ENCODE measurements at regions not wholly inside any gene's neighbourhood (a gene's known extent, or its start where the extent isn't known, plus 50 kb on each side); places are given as distances from the start of the nearest gene placed in this dataset.

DNA sequence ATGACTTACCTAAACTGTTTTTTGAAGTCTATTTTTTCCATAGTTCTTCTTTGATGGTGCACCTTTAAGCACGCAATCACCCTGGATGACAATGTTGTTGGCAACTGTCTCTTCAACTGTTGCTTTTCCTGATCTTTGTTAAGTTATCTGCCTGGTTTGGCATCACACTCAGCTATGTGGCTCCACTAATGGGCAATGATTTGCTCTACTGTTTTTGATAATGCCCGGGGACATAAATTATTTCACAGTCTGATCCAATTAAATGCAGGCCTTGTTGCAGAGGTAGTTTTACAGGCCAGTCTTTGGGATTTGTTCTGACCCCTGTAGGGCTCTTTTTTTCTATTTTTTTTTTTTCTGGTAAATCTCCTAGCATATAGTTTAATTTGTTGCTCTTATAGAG is 436.3 kb downstream of the ZNF385D start:
- RAD21 ChIA-PET (ENCODE audit: unreplicated experiment), result no interaction called here
- Histone ChIP-seq H4K20me1 (ENCODE audit: control insufficient read depth, insufficient read depth) (no peaks in the 10 kb centered on the region), H3K79me2 (ENCODE audit: control insufficient read depth, insufficient read depth, low read length) (no peaks in the 10 kb centered on the region), H3K4me3 (no peak overlapping the region), H3K27me3 (replicated peaks in 1 of 2; ENCODE audit: control insufficient read depth in 2 of 2, insufficient read depth in 2 of 2, low read length in 1 of 2) (no peaks in the 10 kb centered on the region), H3K9ac (ENCODE audit: control insufficient read depth, insufficient read depth, low read length) (no peak overlapping the region), H3K4me2 (ENCODE audit: control insufficient read depth, insufficient read depth) (no peak overlapping the region), H3K4me1 (ENCODE audit: control insufficient read depth, insufficient read depth, low read length) (no peaks in the 10 kb centered on the region), H2AFZ (ENCODE audit: control insufficient read depth, low read depth, low read length) (no peak overlapping the region), H3K36me3 (ENCODE audit: control insufficient read depth in 2 of 2, insufficient read depth in 2 of 2, low read length in 1 of 2) (no peaks in the 10 kb centered on the region), H3K27ac (ENCODE audit: control insufficient read depth, insufficient read depth) (no peak overlapping the region), H3K9me3 (replicated peaks; ENCODE audit: control insufficient read depth, insufficient read depth, low read length) (no peaks in the 10 kb centered on the region)
- intact Hi-C loops (cut with micrococcal nuclease; ENCODE audit: unreplicated experiment) (no loop called here), in situ Hi-C loops (cut with MboI) (no loop called here)
- POLR2A ChIA-PET, result no interaction called here
- SMC1A ChIA-PET (ENCODE audit: uncharacterized antibody, unreplicated experiment), result no interaction called here
- DNase-seq (ENCODE audit: low read depth, low spot score) (no peak), ATAC-seq (no peak), FAIRE-seq (no peak)
- no TSS peak for BruUV-seq (replicated peaks)
- WGBS (ENCODE audit: insufficient coverage, insufficient replicate concordance, low lambda C conversion rate, missing lambda C conversion rate), result 43% methylated on average over 2 of the region's 2 CpGs
- CTCF ChIA-PET, result no interaction called here
- TF ChIP-seq SMARCA5 (IDR thresholded peaks at IDR 0.05), result no peak

DNA sequence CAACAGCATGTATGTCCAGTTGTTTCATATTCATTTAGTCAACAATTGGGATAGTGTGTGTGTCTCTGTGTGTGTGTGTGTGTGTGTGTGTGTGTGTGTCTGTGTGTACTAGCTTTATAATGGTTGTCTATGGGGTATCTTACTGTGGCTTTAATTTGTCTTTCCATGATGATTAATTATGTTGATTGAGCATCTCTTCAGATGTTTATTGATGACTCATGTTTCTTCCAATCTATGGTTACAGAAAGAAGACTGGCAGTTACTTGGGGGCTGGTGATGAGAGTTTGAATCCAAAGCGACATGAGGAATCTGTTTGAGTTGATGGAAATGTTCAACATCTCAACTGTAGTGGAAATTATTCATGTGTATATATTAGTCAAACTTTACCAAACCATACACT is 440.1 kb downstream of the ZNF385D start:
- Histone ChIP-seq H4K20me1 (ENCODE audit: control insufficient read depth, insufficient read depth) (no peaks in the 10 kb centered on the region), H3K27me3 (replicated peaks in 1 of 2; ENCODE audit: control insufficient read depth in 2 of 2, insufficient read depth in 2 of 2, low read length in 1 of 2) (no peaks in the 10 kb centered on the region), H3K4me2 (ENCODE audit: control insufficient read depth, insufficient read depth) (no peak overlapping the region), H3K4me1 (ENCODE audit: control insufficient read depth, insufficient read depth, low read length) (no peaks in the 10 kb centered on the region), H3K79me2 (ENCODE audit: control insufficient read depth, insufficient read depth, low read length) (no peaks in the 10 kb centered on the region), H3K27ac (ENCODE audit: control insufficient read depth, insufficient read depth) (no peak overlapping the region), H3K9ac (ENCODE audit: control insufficient read depth, insufficient read depth, low read length) (no peak overlapping the region), H3K4me3 (no peak overlapping the region), H2AFZ (ENCODE audit: control insufficient read depth, low read depth, low read length) (no peak overlapping the region), H3K9me3 (replicated peaks; ENCODE audit: control insufficient read depth, insufficient read depth, low read length) (no peaks in the 10 kb centered on the region), H3K36me3 (ENCODE audit: control insufficient read depth in 2 of 2, insufficient read depth in 2 of 2, low read length in 1 of 2) (no peaks in the 10 kb centered on the region)
- BruUV-seq (replicated peaks), result no TSS peak
- in situ Hi-C loops (cut with MboI), result no loop called here
- SMC1A ChIA-PET (ENCODE audit: uncharacterized antibody, unreplicated experiment), result no interaction called here
- no peak for ATAC-seq
- POLR2A ChIA-PET, result no interaction called here
- CTCF ChIA-PET, result no interaction called here
- no peak for DNase-seq (ENCODE audit: low read depth, low spot score)
- RAD21 ChIA-PET (ENCODE audit: unreplicated experiment), result no interaction called here
- no peak for FAIRE-seq
- WGBS (ENCODE audit: insufficient coverage, insufficient replicate concordance, low lambda C conversion rate, missing lambda C conversion rate), result 0% methylated on average over 1 of the region's 1 CpG
- intact Hi-C loops (cut with micrococcal nuclease; ENCODE audit: unreplicated experiment), result no loop called here
- TF ChIP-seq TBL1XR1 (IDR thresholded peaks at IDR 0.05; ENCODE audit: low read depth, low read length), result no peak
- no peak for TF ChIP-seq SPI1 (IDR thresholded peaks at IDR 0.05; ENCODE audit: borderline replicate concordance, insufficient read depth, low read depth, low read length)
- no peak for TF ChIP-seq ZNF384 (IDR thresholded peaks at IDR 0.05; ENCODE audit: borderline replicate concordance, low read depth, low read length)
- no peak for TF ChIP-seq MXI1 (IDR thresholded peaks at IDR 0.05; ENCODE audit: low read depth, low read length)
- TF ChIP-seq, protein P1, sequence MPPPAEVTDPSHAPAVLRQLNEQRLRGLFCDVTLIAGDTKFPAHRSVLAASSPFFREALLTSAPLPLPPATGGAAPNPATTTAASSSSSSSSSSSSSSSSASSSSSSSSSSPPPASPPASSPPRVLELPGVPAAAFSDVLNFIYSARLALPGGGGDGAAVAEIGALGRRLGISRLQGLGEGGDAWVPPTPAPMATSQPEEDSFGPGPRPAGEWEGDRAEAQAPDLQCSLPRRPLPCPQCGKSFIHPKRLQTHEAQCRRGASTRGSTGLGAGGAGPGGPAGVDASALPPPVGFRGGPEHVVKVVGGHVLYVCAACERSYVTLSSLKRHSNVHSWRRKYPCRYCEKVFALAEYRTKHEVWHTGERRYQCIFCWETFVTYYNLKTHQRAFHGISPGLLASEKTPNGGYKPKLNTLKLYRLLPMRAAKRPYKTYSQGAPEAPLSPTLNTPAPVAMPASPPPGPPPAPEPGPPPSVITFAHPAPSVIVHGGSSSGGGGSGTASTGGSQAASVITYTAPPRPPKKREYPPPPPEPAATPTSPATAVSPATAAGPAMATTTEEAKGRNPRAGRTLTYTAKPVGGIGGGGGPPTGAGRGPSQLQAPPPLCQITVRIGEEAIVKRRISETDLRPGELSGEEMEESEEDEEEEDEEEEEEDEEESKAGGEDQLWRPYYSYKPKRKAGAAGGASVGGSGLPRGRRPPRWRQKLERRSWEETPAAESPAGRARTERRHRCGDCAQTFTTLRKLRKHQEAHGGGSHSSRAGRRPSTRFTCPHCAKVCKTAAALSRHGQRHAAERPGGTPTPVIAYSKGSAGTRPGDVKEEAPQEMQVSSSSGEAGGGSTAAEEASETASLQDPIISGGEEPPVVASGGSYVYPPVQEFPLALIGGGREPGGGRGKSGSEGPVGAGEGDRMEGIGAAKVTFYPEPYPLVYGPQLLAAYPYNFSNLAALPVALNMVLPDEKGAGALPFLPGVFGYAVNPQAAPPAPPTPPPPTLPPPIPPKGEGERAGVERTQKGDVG (CRISPR knock-in tag; IDR thresholded peaks at IDR 0.05), result no peak
- TF ChIP-seq POLR2AphosphoS2 (IDR thresholded peaks at IDR 0.05; ENCODE audit: low read depth, low read length), result no peak
- TF ChIP-seq ZBED1 (IDR thresholded peaks at IDR 0.05; ENCODE audit: borderline replicate concordance), result no peak
- no peak for TF ChIP-seq PRDM15 (CRISPR knock-in tag; IDR thresholded peaks at IDR 0.05)
- no peak for TF ChIP-seq BACH1 (IDR thresholded peaks at IDR 0.05; ENCODE audit: borderline replicate concordance)
- TF ChIP-seq CHD1 (IDR thresholded peaks at IDR 0.05; ENCODE audit: low read depth, low read length), result no peak
